ENCODE measurements at regions not wholly inside any gene's neighbourhood (a gene's known extent, or its start where the extent isn't known, plus 50 kb on each side); places are given as distances from the start of the nearest gene placed in this dataset.

DNA sequence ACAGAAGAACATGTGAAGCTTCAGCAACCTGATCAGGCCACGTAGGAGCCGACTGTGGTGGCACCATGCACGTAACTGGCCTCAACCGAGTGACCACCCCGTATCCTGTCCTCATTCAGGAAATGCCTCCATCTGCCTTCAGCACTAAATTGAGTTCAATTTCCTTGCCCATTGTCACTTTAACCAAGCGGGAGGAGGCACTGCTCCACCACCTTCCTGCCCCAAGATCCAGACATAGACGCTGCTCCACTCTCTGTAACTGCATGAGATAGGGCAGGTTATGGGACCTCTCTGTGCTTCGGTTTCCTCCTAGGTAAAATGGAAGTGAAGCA lies 80.1 kb upstream of the POMGNT2 start:
- DNase-seq: no peak
- Histone ChIP-seq H3K27me3 (replicated peaks; ENCODE audit: insufficient read depth, low read length) (no peaks in the 10 kb centered on the region), H3K4me3 (ENCODE audit: low read length) (no peak overlapping the region), H3K4me2 (ENCODE audit: low read depth, low read length) (no peak overlapping the region), H3K9ac (ENCODE audit: low read length) (no peak overlapping the region), H3K79me2 (ENCODE audit: low read length) (no peaks in the 10 kb centered on the region), H3F3A (ENCODE audit: insufficient read depth, low read length) (no peaks in the 10 kb centered on the region), H3K9me3 (replicated peaks; ENCODE audit: insufficient read depth, low read length) (no peaks in the 10 kb centered on the region), H3K4me1 (ENCODE audit: low read length) (peaks cover 5% of the 10 kb centered on the region), H2AFZ (ENCODE audit: low read length) (no peak overlapping the region), H3K27ac (ENCODE audit: low read length) (no peak overlapping the region), H3K9me2 (replicated peaks; ENCODE audit: insufficient read depth, low read length) (no peaks in the 10 kb centered on the region), H3K36me3 (replicated peaks; ENCODE audit: insufficient read depth, low read length) (no peaks in the 10 kb centered on the region), H4K20me1 (ENCODE audit: insufficient read depth, low read length) (no peaks in the 10 kb centered on the region)
- TF ChIP-seq EZH2 (optimal IDR thresholded peaks at IDR 0.05; ENCODE audit: low read depth, low read length) (no peak), EZH2phosphoT487 (IDR thresholded peaks at IDR 0.05; ENCODE audit: low read length) (no peak)
- TF ChIP-seq, protein P1, sequence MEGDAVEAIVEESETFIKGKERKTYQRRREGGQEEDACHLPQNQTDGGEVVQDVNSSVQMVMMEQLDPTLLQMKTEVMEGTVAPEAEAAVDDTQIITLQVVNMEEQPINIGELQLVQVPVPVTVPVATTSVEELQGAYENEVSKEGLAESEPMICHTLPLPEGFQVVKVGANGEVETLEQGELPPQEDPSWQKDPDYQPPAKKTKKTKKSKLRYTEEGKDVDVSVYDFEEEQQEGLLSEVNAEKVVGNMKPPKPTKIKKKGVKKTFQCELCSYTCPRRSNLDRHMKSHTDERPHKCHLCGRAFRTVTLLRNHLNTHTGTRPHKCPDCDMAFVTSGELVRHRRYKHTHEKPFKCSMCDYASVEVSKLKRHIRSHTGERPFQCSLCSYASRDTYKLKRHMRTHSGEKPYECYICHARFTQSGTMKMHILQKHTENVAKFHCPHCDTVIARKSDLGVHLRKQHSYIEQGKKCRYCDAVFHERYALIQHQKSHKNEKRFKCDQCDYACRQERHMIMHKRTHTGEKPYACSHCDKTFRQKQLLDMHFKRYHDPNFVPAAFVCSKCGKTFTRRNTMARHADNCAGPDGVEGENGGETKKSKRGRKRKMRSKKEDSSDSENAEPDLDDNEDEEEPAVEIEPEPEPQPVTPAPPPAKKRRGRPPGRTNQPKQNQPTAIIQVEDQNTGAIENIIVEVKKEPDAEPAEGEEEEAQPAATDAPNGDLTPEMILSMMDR (IDR thresholded peaks at IDR 0.05; ENCODE audit: low read length): no peak

DNA sequence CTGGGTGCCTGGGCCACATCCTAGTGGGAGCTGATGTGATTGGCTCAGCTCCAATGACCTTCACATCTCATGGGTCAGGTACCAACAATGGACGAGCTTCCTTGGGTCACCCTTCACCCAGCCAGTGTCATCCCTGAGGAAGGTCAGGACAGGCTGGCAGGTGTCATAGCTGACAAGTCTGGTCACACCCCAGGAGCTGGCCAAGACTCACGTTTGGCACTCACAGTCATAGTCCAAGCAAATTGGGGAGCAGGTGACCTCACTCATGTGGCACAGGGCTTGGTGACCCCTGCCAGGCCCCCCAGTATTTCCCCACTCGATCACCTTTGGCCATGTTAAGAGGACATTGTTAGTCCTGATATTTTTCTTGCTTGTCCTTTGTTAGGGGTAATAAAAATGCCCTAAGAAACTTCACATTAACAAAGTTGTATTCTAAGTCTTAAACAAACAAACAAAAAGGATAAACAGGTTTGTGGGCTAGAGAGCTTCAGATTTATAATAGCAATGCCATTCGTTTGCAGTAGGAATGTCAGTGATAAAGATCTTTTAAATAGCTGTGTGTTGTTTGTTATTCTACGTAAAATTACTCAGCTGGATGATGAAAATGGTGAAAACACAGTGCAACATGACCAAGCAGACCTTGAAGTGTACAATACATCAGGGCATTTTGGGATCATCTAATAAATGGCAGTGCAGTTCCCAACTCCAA lies 79.5 kb upstream of the POMGNT2 start:
- no peak for DNase-seq
- Histone ChIP-seq H3K9ac (ENCODE audit: low read length) (no peak overlapping the region), H3F3A (ENCODE audit: insufficient read depth, low read length) (peaks cover 2% of the 10 kb centered on the region; the same call in 1 of the 2 replicates), H3K79me2 (ENCODE audit: low read length) (no peaks in the 10 kb centered on the region), H3K4me1 (ENCODE audit: low read length) (peaks cover 10% of the 10 kb centered on the region), H3K27ac (ENCODE audit: low read length) (no peak overlapping the region), H3K9me3 (replicated peaks; ENCODE audit: insufficient read depth, low read length) (no peaks in the 10 kb centered on the region), H2AFZ (ENCODE audit: low read length) (no peak overlapping the region), H3K9me2 (replicated peaks; ENCODE audit: insufficient read depth, low read length) (no peaks in the 10 kb centered on the region), H4K20me1 (ENCODE audit: insufficient read depth, low read length) (no peaks in the 10 kb centered on the region), H3K27me3 (replicated peaks; ENCODE audit: insufficient read depth, low read length) (no peaks in the 10 kb centered on the region), H3K4me3 (ENCODE audit: low read length) (no peak overlapping the region), H3K4me2 (ENCODE audit: low read depth, low read length) (no peak overlapping the region), H3K36me3 (replicated peaks; ENCODE audit: insufficient read depth, low read length) (no peaks in the 10 kb centered on the region)
- TF ChIP-seq EZH2 (optimal IDR thresholded peaks at IDR 0.05; ENCODE audit: low read depth, low read length): no peak
- no peak for TF ChIP-seq EZH2phosphoT487 (IDR thresholded peaks at IDR 0.05; ENCODE audit: low read length)
- TF ChIP-seq, protein P1 (IDR thresholded peaks at IDR 0.05; ENCODE audit: low read length): no peak

DNA sequence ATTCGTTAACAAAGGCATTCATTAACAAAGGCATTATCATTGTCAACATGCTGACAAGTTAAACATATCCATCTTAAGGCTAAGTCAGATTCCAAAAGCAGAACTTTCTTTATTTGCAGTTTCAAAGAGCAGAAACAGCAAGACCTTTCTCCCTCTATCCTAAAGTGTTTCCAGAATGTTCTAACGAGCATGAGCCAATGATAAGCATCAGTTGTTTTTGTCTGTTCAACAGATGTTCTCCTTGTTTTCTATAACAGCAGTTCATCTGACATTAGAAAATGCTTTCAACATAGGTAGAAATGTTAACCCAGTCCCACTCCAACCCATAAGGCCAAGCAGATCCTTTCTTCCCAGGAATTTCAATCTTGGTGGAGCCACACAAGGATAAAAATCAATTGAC lies 77.6 kb upstream of the POMGNT2 start:
- H3F3A ChIP-seq (ENCODE audit: insufficient read depth, low read length): peaks cover 9% of the 10 kb centered on the region; the same call in 1 of the 2 replicates
- no peak overlapping the region for H3K4me2 ChIP-seq (ENCODE audit: low read depth, low read length)
- no peaks in the 10 kb centered on the region for H3K9me2 ChIP-seq (replicated peaks; ENCODE audit: insufficient read depth, low read length)
- no peaks in the 10 kb centered on the region for H3K27me3 ChIP-seq (replicated peaks; ENCODE audit: insufficient read depth, low read length)
- H3K4me1 ChIP-seq (ENCODE audit: low read length): peaks cover 27% of the 10 kb centered on the region
- no peaks in the 10 kb centered on the region for H4K20me1 ChIP-seq (ENCODE audit: insufficient read depth, low read length)
- no peak overlapping the region for H3K27ac ChIP-seq (ENCODE audit: low read length)
- no peak overlapping the region for H2AFZ ChIP-seq (ENCODE audit: low read length)
- no peaks in the 10 kb centered on the region for H3K9me3 ChIP-seq (replicated peaks; ENCODE audit: insufficient read depth, low read length)
- no peak overlapping the region for H3K9ac ChIP-seq (ENCODE audit: low read length)
- H3K79me2 ChIP-seq (ENCODE audit: low read length): no peaks in the 10 kb centered on the region
- no peak for TF ChIP-seq EZH2phosphoT487 (IDR thresholded peaks at IDR 0.05; ENCODE audit: low read length)
- TF ChIP-seq, protein P1 (IDR thresholded peaks at IDR 0.05; ENCODE audit: low read length): no peak
- TF ChIP-seq EZH2 (optimal IDR thresholded peaks at IDR 0.05; ENCODE audit: low read depth, low read length): no peak
- no peak for DNase-seq
- H3K4me3 ChIP-seq (ENCODE audit: low read length): no peak overlapping the region
- H3K36me3 ChIP-seq (replicated peaks; ENCODE audit: insufficient read depth, low read length): no peaks in the 10 kb centered on the region

Data from MM.1S (cell line).